ENCODE measurements at regions not wholly inside any gene's neighbourhood (a gene's known extent, or its start where the extent isn't known, plus 50 kb on each side); places are given as distances from the start of the nearest gene placed in this dataset.

DNA sequence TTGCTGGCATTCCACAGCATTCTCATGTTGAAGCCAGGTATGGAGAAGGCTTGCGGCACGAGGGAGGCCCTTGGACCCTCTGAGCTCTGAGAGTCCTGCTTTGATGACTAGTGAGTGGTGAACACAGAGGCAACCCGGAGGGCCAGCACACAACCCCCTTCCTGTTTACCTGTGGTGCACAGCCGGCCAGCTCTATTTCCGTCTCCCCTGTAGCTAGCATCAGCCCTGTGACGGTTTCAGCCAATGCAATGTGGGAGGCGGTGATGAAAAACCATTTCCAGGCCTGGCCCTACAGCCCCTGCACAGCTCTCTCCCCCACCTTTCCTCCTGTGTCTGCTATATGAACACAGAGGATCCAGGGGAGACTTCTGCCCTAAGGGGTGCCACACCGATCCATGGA is 76.8 kb upstream of the KLHL25 start:
- Histone ChIP-seq H3K4me1 (ENCODE audit: control insufficient read depth, low read depth, low read length) (no peaks in the 10 kb centered on the region), H3K36me3 (ENCODE audit: control insufficient read depth, low read depth, low read length) (no peaks in the 10 kb centered on the region), H3K9ac (ENCODE audit: low read length) (no peak overlapping the region), H3K27ac (ENCODE audit: low read length) (no peak overlapping the region), H3K4me3 (ENCODE audit: low read length) (no peak overlapping the region), H3K27me3 (ENCODE audit: control insufficient read depth, insufficient read depth, low read length) (no peaks in the 10 kb centered on the region), H3K9me3 (ENCODE audit: control insufficient read depth, low read depth, low read length) (no peaks in the 10 kb centered on the region)

DNA sequence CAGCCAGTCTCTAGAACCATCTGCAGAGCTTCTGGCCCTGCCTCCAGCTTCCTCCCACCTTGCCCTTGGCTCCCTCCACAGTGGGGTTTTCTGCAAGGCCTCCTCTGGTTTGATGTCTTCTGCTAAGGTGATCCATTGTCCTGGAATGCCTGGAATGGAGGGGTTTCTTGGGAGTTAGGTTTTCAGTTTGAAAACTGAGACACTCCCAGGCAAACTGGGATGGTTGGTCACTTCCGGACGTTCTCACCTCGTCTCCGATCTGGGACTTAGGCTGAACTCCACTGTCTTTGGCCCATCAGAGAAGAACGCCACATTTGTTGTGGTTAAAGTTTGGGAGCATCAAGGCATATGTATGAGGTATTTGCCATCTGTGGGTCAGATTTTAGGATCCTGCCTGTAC is 77.4 kb upstream of the KLHL25 start:
- no peaks in the 10 kb centered on the region for H3K4me1 ChIP-seq (ENCODE audit: control insufficient read depth, low read depth, low read length)

DNA sequence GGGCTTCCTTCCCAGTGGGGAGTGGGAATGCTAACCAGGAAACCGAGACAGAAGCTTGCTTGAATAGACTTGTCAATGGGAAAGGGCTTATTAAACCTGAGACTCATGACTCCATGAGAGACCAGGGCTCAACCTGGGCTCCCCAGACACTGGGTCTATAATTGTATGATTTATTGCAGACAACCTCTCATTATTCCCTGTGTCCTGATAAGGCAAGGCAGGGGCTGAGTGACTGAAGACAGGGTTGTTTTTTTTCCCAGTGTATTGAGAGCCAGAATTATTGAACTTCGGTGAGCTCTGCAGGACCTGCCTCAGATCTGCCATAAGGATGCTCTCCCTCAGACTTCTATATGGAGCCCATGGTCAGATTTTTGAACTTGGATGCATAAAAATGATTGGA is 79.5 kb upstream of the KLHL25 start:
- H3K27ac ChIP-seq (ENCODE audit: low read length): no peak overlapping the region
- no peaks in the 10 kb centered on the region for H3K9me3 ChIP-seq (ENCODE audit: control insufficient read depth, low read depth, low read length)
- no peaks in the 10 kb centered on the region for H3K4me1 ChIP-seq (ENCODE audit: control insufficient read depth, low read depth, low read length)
- H3K9ac ChIP-seq (ENCODE audit: low read length): no peak overlapping the region
- H3K27me3 ChIP-seq (ENCODE audit: control insufficient read depth, insufficient read depth, low read length): no peaks in the 10 kb centered on the region
- H3K4me3 ChIP-seq (ENCODE audit: low read length): no peak overlapping the region
- no peaks in the 10 kb centered on the region for H3K36me3 ChIP-seq (ENCODE audit: control insufficient read depth, low read depth, low read length)

More for the DNA sequence above, 77.4 kb upstream of the KLHL25 start:
- Histone ChIP-seq H3K27ac (ENCODE audit: low read length) (no peak overlapping the region), H3K27me3 (ENCODE audit: control insufficient read depth, insufficient read depth, low read length) (no peaks in the 10 kb centered on the region), H3K4me3 (ENCODE audit: low read length) (no peak overlapping the region), H3K36me3 (ENCODE audit: control insufficient read depth, low read depth, low read length) (no peaks in the 10 kb centered on the region), H3K9ac (ENCODE audit: low read length) (no peak overlapping the region), H3K9me3 (ENCODE audit: control insufficient read depth, low read depth, low read length) (no peaks in the 10 kb centered on the region)

DNA sequence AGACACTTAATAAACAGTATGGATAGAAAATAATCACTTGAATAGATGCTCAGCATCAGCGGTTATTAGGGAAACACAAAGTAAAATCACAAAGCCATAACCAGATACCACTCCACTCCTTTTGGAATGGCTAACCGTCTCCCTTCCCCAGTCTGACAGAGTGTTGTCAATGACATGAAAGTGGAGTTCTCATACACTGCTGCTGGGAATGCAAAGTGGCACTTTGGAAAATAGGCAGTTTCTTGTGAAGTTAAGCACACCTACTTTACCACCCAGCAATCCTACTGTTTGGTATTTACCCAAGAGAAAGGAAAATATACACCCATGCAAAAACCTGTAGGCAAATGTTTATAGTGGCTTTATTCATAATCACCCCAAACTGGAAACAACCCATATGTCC is 81.0 kb upstream of the KLHL25 start:
- Histone ChIP-seq H3K4me1 (ENCODE audit: control insufficient read depth, low read depth, low read length) (peaks cover 4% of the 10 kb centered on the region), H3K9ac (ENCODE audit: low read length) (no peak overlapping the region), H3K36me3 (ENCODE audit: control insufficient read depth, low read depth, low read length) (no peaks in the 10 kb centered on the region), H3K4me3 (ENCODE audit: low read length) (no peak overlapping the region), H3K9me3 (ENCODE audit: control insufficient read depth, low read depth, low read length) (no peaks in the 10 kb centered on the region), H3K27me3 (ENCODE audit: control insufficient read depth, insufficient read depth, low read length) (no peaks in the 10 kb centered on the region), H3K27ac (ENCODE audit: low read length) (no peak overlapping the region)

DNA sequence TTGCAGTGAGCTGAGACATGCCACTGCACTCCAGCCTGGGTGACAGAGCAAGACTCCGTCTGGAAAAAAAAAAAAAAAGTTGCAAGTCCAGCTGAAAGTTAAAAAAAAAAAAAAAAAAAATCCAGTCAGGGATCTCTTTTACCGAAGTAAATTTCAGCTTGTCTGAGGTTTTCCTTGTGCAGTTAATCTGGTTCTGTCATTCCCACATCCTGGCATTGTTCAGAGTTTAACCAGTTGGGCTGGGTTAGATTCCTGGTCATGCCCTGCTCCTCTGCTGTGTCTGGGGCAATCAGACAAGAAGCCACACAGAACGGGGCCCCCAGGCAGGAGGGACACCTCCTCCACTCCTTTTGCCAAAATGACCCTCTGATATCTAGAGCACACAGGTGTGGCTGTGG is 84.1 kb upstream of the KLHL25 start:
- Histone ChIP-seq H3K36me3 (ENCODE audit: control insufficient read depth, low read depth, low read length) (no peaks in the 10 kb centered on the region), H3K4me3 (ENCODE audit: low read length) (no peak overlapping the region), H3K9me3 (ENCODE audit: control insufficient read depth, low read depth, low read length) (no peaks in the 10 kb centered on the region), H3K9ac (ENCODE audit: low read length) (no peak overlapping the region), H3K27me3 (ENCODE audit: control insufficient read depth, insufficient read depth, low read length) (no peaks in the 10 kb centered on the region), H3K27ac (ENCODE audit: low read length) (no peak overlapping the region), H3K4me1 (ENCODE audit: control insufficient read depth, low read depth, low read length) (peaks cover 4% of the 10 kb centered on the region)

DNA sequence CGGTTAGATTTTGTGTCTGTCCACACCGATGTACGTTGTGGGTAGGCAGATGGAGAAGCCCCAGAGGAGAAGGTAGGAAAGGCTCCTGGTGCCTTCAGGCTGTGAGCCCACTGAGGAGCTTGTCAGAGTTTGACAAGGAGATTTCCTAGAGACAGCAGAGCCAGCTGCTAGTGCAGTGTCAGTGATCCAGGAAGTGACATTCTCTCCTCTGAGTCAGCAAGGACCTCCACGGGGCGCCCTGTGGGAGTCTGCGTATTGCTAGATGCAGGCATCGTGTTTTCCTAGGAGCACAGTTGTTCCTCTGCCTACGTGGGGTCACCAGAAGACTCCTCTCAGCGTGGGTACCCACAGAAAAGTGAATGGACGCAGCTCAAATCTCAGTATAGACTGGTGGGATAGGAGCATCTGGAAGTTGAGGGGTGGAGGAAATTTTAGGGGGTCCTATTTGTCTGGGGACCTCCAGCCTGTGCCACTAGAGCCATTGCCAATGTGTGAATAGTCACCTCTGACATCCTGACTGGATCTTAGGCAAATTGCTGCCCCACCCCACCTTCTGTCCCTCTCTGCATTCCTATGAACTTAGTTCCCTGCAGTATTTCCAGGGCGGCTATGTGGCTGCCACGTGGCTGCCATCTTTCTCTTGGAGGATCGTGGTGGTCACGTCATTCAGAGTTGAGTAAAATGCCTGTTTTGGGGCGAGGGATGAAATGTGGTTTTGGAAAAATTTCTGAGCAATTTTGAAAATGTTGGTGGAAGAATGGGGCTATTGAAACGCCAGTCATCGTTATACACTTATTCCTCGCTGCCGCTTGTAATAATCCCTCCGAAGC is 84.8 kb upstream of the KLHL25 start:
- Histone ChIP-seq H3K9me3 (ENCODE audit: control insufficient read depth, low read depth, low read length) (no peaks in the 10 kb centered on the region), H3K36me3 (ENCODE audit: control insufficient read depth, low read depth, low read length) (no peaks in the 10 kb centered on the region), H3K9ac (ENCODE audit: low read length) (no peak overlapping the region), H3K27ac (ENCODE audit: low read length) (no peak overlapping the region), H3K4me1 (ENCODE audit: control insufficient read depth, low read depth, low read length) (peaks cover 4% of the 10 kb centered on the region), H3K27me3 (ENCODE audit: control insufficient read depth, insufficient read depth, low read length) (no peaks in the 10 kb centered on the region), H3K4me3 (ENCODE audit: low read length) (no peak overlapping the region)

DNA sequence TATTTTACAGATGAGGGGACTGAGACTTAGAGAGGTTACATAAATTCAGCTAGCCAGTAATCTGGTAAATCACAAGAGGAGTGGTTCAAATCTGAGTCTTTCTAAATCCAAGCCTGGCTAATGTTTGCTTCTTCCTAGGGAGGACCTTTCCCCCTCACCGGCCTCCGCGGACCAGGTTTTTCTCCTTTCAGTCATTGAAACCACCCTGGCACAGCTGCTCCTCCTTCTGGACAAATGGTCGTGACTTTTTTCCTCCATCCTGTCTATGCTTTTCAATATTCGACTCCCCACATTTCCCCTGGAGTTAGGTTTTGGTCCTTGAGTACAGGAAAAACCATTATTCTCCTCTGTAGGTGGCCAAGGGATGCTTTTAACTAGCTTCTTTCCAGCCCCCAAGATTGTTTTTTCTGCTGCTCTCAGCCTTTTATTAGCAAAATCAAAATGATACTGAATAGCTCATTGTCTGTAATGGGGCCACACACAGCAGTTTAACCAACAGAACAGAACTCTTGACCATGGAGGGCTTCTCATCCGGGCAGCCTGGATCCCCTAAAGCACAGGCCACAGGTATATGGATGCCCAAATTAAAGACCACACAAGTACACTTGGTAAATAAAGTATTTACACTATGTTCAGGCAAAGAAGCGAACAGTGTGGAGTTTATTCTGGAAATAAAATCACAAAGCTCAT is 85.9 kb upstream of the KLHL25 start:
- Histone ChIP-seq H3K27ac (ENCODE audit: low read length) (no peak overlapping the region), H3K27me3 (ENCODE audit: control insufficient read depth, insufficient read depth, low read length) (no peaks in the 10 kb centered on the region), H3K4me1 (ENCODE audit: control insufficient read depth, low read depth, low read length) (peaks cover 4% of the 10 kb centered on the region), H3K4me3 (ENCODE audit: low read length) (no peak overlapping the region), H3K9me3 (ENCODE audit: control insufficient read depth, low read depth, low read length) (no peaks in the 10 kb centered on the region), H3K36me3 (ENCODE audit: control insufficient read depth, low read depth, low read length) (no peaks in the 10 kb centered on the region), H3K9ac (ENCODE audit: low read length) (no peak overlapping the region)

DNA sequence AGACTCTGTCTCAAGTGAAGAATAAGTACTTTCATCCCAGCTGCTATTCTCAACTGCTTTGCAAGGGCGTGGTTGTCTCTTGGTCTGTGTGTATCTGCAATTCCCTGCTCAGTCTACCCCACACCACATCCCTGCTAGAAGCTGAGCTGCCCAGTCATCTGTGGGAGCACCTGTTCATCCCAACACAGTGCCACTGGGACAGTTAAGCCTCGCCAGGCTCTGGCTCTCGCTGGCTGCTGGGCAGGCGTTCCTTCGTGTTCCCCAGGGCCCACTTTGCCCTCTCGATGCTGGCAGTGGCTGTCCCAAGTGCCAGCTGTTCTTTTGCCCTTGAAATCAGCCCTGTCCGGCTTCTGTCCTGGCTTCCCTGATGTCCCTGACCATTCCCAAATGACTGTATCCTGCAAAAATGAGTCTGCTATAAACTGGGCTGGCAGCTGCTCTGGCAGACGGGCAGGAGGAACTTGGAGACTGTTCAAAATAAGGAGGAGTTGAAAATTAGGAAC is 91.6 kb upstream of the KLHL25 start:
- H3K4me3 ChIP-seq (ENCODE audit: low read length): no peak overlapping the region
- H3K27me3 ChIP-seq (ENCODE audit: control insufficient read depth, insufficient read depth, low read length): no peaks in the 10 kb centered on the region
- H3K9ac ChIP-seq (ENCODE audit: low read length): no peak overlapping the region
- H3K9me3 ChIP-seq (ENCODE audit: control insufficient read depth, low read depth, low read length): no peaks in the 10 kb centered on the region
- no peaks in the 10 kb centered on the region for H3K36me3 ChIP-seq (ENCODE audit: control insufficient read depth, low read depth, low read length)
- H3K4me1 ChIP-seq (ENCODE audit: control insufficient read depth, low read depth, low read length): no peaks in the 10 kb centered on the region
- no peak overlapping the region for H3K27ac ChIP-seq (ENCODE audit: low read length)

DNA sequence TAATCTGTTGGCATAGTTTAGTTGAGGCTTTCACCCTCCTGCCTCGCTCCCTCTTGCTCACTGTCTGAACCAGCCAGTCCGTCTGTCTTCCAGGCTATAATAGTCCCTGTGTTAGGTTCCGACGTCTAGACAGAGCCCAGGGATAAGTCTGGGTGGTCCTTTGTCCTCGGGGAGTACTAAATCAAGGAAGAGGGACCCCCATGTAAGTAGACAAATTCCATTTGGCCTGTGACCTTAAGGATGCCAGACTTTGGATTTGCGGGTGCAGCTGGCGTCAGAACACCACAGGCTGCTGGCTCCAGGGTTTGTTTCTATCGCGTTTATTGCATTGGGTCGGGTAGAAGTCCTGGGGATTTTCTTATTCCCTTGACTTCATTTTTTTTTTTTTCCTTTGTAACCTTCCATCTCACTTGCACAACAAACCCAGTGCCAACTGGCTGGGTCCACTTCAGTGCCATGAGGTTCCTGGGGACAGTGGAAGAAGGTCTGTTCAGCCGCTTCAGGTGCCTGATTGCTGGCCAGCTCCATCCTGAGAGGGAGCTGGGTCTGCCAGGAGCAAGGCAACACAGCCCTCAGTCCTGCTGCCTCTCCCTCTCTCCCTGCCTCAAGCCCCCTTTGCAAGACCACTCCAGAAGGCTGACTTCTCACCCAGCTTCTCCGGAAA is 95.4 kb upstream of the KLHL25 start:
- Histone ChIP-seq H3K27me3 (ENCODE audit: control insufficient read depth, insufficient read depth, low read length) (peaks cover 2% of the 10 kb centered on the region), H3K27ac (ENCODE audit: low read length) (no peak overlapping the region), H3K36me3 (ENCODE audit: control insufficient read depth, low read depth, low read length) (no peaks in the 10 kb centered on the region), H3K9ac (ENCODE audit: low read length) (no peak overlapping the region), H3K4me1 (ENCODE audit: control insufficient read depth, low read depth, low read length) (no peaks in the 10 kb centered on the region), H3K9me3 (ENCODE audit: control insufficient read depth, low read depth, low read length) (no peaks in the 10 kb centered on the region), H3K4me3 (ENCODE audit: low read length) (no peak overlapping the region)

DNA sequence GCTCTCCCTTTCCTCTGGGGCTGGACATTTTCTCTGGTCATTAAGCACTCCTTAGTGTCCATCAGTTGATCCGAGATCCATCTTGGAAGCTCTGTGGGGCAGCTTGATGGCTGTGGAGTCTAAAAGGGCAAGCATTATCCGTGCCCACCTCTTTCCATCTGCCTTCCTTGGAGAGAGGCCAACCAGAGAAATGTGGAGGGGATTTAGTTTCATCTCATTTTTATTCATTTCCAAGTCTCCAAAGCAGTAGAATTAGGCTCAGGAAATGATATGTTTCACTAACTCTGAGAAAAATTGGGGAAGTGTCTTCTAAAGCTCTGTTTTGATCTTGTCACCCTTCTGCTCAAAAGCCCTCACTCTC is 95.9 kb upstream of the KLHL25 start:
- Histone ChIP-seq H3K36me3 (ENCODE audit: control insufficient read depth, low read depth, low read length) (no peaks in the 10 kb centered on the region), H3K9me3 (ENCODE audit: control insufficient read depth, low read depth, low read length) (no peaks in the 10 kb centered on the region), H3K27ac (ENCODE audit: low read length) (no peak overlapping the region), H3K9ac (ENCODE audit: low read length) (no peak overlapping the region), H3K27me3 (ENCODE audit: control insufficient read depth, insufficient read depth, low read length) (peaks cover 4% of the 10 kb centered on the region), H3K4me1 (ENCODE audit: control insufficient read depth, low read depth, low read length) (no peaks in the 10 kb centered on the region), H3K4me3 (ENCODE audit: low read length) (no peak overlapping the region)

DNA sequence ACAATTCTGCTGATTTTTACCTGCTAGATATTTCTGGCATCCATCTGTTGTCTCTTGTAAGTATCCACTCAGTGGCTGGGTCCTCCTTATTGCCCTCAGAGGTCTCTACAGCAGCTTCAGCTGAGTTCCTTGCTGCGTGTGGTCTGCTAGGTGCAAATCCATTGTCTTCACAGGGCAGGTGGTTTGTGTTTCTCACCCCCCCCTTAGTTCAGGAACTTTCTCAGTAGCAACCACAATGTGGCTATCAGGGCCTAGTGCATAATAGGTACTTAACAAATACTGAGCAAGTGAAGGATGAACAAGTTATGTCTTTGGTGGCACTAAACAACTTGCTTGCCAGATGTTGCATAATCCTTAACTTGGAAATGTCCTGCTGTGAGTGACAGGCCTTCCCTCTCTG is 96.7 kb upstream of the KLHL25 start:
- no peak overlapping the region for H3K9ac ChIP-seq (ENCODE audit: low read length)
- H3K36me3 ChIP-seq (ENCODE audit: control insufficient read depth, low read depth, low read length): no peaks in the 10 kb centered on the region
- peaks cover 4% of the 10 kb centered on the region for H3K27me3 ChIP-seq (ENCODE audit: control insufficient read depth, insufficient read depth, low read length)
- no peak overlapping the region for H3K4me3 ChIP-seq (ENCODE audit: low read length)
- H3K4me1 ChIP-seq (ENCODE audit: control insufficient read depth, low read depth, low read length): no peaks in the 10 kb centered on the region
- no peaks in the 10 kb centered on the region for H3K9me3 ChIP-seq (ENCODE audit: control insufficient read depth, low read depth, low read length)
- H3K27ac ChIP-seq (ENCODE audit: low read length): no peak overlapping the region

Measured in iPS-18a (cell line).